Astrocyte of the spinal cord (primary cell): ENCODE measurements at regions not wholly inside any gene's neighbourhood (a gene's known extent, or its start where the extent isn't known, plus 50 kb on each side); places are given as distances from the start of the nearest gene placed in this dataset.

Source experiments
- DNase-seq: peaks from one replicate; pipeline ENCODE4 v3.0.0; 2011; ENCODE audit warnings: low read depth, low spot score
- H3K4me3 ChIP-seq: 2 replicates; pipeline ENCODE4 v1.5.1; 2011; ENCODE audit warnings: low read depth, mild to moderate bottlenecking, low read length, moderate library complexity
- in situ Hi-C: cut with HindIII; loops from 2 replicates; pipeline ENCODE4 v1.10.0; 2017; ENCODE audit warnings: low sequenced_read_pairs
- TF ChIP-seq, protein P1 (sequence below): IDR thresholded peaks from 2 replicates; pipeline ENCODE4 v1.5.1; 2012; ENCODE audit warnings: low read depth, mild to moderate bottlenecking, low read length, inconsistent platforms

DNA sequence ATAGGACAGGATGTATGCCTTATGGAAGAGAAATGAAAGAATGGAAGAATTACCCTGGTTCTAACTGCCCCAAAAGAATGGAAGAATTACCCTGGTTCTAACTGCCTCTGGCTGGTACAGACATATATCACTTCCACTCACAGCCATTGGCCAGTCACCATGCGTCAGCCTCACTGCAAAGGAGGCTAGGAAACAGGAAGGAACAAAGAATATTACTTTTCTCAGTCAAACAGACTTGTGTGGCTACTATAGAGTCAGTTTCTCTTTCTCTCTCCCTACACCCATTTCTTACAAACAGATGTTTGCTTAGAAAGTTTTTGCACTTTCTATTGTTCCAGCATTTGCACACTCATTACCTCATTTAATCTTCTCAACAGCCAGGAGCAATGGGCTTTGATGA lies 1111.1 kb upstream of the KLHL29 start:
- in situ Hi-C loops, result no loop called here
- TF ChIP-seq, protein P1, sequence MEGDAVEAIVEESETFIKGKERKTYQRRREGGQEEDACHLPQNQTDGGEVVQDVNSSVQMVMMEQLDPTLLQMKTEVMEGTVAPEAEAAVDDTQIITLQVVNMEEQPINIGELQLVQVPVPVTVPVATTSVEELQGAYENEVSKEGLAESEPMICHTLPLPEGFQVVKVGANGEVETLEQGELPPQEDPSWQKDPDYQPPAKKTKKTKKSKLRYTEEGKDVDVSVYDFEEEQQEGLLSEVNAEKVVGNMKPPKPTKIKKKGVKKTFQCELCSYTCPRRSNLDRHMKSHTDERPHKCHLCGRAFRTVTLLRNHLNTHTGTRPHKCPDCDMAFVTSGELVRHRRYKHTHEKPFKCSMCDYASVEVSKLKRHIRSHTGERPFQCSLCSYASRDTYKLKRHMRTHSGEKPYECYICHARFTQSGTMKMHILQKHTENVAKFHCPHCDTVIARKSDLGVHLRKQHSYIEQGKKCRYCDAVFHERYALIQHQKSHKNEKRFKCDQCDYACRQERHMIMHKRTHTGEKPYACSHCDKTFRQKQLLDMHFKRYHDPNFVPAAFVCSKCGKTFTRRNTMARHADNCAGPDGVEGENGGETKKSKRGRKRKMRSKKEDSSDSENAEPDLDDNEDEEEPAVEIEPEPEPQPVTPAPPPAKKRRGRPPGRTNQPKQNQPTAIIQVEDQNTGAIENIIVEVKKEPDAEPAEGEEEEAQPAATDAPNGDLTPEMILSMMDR, result no peak
- DNase-seq, result no peak
- no peak overlapping the region for H3K4me3 ChIP-seq

DNA sequence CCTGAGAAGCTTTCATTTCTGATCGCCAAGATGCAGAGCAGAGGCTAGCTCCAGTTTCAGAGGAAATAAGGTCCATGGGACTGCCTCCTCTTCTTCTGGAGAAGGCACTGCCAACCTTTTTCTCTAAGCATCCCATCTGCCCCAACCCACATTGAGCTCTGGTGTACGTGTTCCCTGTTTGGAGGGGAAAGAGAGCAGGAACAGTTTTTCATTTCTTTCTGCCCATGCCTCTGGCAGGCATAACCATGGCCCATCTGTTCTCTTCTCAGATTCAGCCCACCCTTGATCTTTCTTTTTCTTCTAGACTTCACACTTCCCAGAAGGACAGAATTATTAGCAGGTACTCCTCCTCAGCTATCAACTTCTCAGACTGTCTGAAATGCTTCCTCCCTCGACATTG lies 1110.3 kb upstream of the KLHL29 start:
- in situ Hi-C loops, result no loop called here
- no peak overlapping the region for H3K4me3 ChIP-seq
- no peak for DNase-seq
- TF ChIP-seq, protein P1, result no peak

DNA sequence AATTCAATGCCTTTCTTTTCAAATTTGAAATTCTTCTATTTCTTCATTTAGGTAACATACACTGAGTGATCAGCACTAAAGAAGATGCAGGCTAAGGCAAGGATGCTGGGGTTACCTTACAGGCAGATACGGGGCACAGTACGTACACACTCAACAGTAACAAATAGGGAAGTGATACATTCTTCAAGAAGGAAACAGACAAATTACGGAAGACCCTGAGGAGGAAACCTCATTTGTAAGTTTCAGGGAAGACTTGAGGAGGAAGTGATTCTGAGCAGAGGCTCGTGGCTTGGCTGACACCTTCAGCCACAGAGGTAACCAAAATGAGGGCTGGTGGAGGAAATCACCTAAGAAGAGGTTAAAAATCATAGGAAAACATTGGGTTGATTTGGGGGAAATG lies 1108.3 kb upstream of the KLHL29 start:
- no peak overlapping the region for H3K4me3 ChIP-seq
- DNase-seq, result no peak
- TF ChIP-seq, protein P1, result no peak
- in situ Hi-C loops, result no loop called here

DNA sequence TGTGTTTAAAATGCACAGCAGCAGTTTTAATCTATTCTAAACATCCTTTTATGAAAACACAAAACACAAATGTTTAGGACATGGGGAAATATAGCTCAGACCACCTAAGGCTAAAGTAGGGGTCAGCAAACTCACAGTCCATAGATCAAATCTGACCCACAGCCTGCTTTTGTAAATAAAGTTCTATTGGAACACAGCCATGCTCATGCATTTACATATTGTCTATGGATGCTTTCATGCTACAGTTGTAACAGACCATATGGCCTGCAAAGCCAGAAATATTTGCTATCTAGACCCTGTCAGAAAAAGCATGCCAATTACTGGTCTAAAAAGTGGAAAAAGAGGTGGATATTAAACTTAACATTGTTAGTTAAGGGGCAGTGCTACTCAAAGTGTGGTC lies 1105.4 kb upstream of the KLHL29 start:
- no peak overlapping the region for H3K4me3 ChIP-seq
- TF ChIP-seq, protein P1, result no peak
- in situ Hi-C loops, result no loop called here
- DNase-seq, result no peak

DNA sequence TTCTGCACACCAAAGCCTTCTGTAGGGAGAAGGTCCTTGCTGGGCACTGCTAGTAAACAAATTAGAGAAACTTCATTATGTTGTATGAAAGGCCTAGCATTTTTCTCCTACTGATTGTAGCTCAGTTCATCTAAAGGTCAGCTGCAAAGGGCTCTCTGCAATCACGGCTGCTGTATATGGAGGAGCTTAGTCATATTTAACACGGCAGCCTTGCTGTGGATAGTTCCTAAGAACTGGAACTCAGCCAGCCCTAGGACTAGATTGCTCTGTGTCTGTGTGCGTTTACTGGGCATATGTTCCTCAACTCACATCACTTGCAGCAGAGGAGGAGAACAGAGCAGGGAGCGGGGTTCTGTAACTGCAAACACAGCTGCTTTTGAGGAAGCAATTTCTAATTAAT lies 1103.9 kb upstream of the KLHL29 start:
- TF ChIP-seq, protein P1, result no peak
- H3K4me3 ChIP-seq, result no peak overlapping the region
- DNase-seq, result peak; percentile 12
- in situ Hi-C loops, result no loop called here

DNA sequence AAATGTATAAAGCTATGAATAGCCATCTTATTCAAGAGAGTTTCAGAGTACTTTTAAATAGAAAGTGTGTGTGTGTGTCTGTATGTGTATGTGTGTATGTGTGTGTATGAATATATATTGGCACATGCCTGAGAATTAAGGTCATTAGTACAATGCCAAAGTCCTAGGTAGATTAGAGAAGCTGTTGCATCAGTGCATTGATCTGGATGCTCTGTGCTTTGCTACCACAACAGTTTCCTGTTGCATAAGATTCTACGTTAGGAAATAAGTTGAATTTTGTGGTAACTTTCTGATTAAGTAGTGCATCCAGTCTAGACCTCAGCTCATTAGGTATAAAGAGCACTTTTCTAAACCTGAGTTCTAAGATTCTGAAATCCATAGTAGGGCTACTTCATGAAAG lies 1102.8 kb upstream of the KLHL29 start:
- no peak for DNase-seq
- no peak overlapping the region for H3K4me3 ChIP-seq
- TF ChIP-seq, protein P1, result no peak
- in situ Hi-C loops, result no loop called here

DNA sequence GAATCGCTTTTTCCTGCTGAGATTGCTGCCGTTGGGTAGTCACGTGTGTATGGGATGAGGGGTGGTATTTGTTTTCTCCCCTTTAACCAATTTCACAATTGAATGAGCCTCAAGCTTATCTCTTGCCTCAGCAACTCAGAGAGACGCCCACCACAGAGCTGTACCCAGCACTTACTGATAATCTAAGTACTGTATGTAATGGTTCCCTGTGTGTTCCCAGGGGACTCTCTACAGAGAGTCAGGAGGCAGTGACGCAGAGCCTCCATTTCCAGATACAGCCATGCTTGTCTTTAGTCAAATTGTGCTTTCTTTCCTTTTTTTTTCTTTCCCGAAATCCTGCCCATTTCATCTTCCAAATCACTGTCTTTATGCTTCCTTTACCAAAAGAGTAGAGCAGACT lies 1102.1 kb upstream of the KLHL29 start:
- TF ChIP-seq, protein P1, result no peak
- DNase-seq, result no peak
- in situ Hi-C loops, result no loop called here
- H3K4me3 ChIP-seq, result no peak overlapping the region
